LoVo (cell line): ENCODE measurements at regions not wholly inside any gene's neighbourhood (a gene's known extent, or its start where the extent isn't known, plus 50 kb on each side); places are given as distances from the start of the nearest gene placed in this dataset.

Experiments used
- DNase-seq: peaks from one replicate; pipeline ENCODE4 v3.0.0-alpha.2; 2016; ENCODE audit warnings: low spot score

DNA sequence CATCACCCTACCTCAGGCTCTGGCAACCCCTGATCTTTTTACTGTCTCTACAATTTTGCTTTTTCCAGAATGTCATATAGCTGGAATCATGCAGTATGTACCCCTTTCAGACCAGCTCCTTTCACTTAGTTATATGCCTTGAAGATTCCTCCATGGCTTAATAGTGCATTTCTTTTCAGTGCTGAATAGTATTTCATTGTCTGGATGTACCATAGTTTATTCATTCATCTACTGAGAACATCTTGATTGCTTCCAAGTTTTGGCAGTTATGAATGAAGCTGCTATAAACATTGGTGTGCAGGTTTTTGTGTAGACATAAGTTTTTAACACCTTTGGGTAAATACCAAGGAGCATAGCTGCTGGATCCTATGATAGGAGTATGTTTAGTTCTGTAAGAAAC is 50.8 kb upstream of the ANP32A start:
- DNase-seq = no peak

DNA sequence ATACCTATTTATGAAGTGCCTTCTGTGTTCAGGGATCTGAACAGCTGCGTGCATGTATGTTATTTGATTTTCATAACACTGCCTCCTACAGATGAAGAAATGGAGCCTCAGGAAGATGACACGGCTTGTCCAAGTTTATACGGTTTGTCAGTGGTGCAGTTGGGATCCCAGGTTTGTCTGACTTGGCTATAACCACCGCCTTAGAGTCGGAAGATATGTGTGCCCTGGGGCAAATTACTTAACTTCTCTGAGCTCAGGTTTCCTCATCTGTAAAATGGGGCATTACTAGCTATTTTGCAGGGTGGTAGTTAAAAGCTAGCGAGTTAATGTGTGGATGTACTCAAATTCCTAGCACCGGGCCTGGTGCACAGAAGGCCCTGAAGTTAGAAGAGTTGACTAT is 54.1 kb upstream of the ANP32A start:
- no peak for DNase-seq

DNA sequence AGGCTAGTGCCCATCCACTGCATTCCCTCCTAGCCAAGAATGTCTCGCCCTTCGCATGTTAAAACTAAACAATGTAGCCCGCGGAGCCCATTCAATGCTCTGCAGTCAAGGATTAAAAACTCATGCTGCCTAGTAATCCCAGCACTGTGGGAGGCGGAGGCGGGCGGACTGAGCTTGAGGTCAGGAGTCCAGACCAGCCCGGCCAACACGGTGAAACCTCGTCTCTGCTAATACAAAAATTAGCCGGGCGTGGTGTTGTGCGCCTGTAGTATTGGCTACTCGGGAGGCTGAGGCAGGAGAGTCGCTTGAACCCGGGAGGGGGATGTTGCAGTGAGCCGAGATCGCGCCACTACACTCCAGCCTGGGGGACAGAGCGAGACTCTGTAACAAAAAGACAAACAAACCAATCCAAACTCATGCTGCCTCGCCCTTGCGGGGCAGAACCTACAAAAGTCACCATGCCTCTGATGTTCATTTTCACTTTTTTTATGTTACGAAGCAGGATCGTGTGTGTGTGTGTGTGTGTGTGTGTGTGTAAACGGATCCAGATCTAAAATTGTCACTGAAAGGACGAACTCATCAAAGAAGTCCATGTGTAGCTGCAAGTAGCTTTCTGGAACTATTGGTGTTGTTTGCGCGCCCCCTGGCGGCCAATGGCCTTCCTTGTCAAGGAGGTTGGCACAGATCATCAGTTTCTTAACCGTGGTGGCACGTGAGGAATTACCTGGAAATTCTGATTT is 54.8 kb upstream of the SPESP1 start:
- peak; percentile 88 for DNase-seq

DNA sequence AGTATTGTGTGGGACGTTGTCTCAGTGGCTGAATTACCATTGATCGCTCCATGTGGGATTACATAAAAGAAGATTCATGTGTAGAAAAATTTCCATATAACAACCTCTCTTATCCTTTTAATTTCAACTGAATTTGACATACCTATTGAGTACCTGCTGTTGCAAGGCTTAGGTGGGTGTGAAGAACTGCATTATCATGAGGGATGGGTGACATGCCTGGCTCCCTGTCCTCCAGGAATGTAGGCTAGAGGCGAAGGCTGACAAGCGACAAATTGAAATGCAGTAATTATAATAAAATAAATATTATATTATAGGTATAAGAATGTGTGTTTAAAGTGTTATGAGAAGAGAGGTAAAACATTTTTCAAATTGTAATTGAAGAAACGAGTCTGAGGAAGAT is 52.7 kb upstream of the SPESP1 start:
- no peak for DNase-seq

DNA sequence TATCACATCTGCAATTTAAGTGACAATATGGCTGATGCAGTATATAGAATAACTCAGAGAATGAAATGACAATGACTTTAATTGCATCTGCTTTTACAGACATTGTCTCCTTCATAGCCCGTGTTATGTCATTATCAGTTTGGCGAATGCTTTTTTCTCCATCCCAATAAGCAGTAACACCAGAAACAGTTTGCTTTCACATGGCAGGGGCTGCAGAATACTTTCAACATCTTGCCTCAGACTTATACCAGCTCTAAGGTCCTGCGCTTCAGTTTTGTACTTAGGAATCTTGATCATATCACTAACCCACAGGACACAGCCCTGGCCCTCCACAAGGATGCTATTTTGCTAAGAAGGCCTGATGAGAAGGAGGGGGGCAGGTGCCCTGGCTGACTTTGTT is 49.9 kb upstream of the SPESP1 start:
- no peak for DNase-seq
